CD4-positive, alpha-beta T cell treated with Interferon alpha-2 for 1 hour (primary cell): ENCODE measurements at regions not wholly inside any gene's neighbourhood (a gene's known extent, or its start where the extent isn't known, plus 50 kb on each side); places are given as distances from the start of the nearest gene placed in this dataset.
"Not testable (repeated sequence)": the region's sequence is repeated elsewhere in the genome, so short reads cannot be mapped to it uniquely, and the experiment has no call there.

Source experiments
- DNase-seq, 2 donors: peaks; one replicate each; pipeline ENCODE4 v3.0.0-alpha.2; 2020 to 2022

GRCh38 chr1:187641463-187641862 lies 812.7 kb downstream of the PLA2G4A start:
- no peak for DNase-seq

- no peak for DNase-seq
Measured at GRCh38 chr1:187641907-187642306, 813.2 kb downstream of the PLA2G4A start.

GRCh38 chr1:187645651-187646050 lies 816.9 kb downstream of the PLA2G4A start:
- DNase-seq, result no peak

DNA sequence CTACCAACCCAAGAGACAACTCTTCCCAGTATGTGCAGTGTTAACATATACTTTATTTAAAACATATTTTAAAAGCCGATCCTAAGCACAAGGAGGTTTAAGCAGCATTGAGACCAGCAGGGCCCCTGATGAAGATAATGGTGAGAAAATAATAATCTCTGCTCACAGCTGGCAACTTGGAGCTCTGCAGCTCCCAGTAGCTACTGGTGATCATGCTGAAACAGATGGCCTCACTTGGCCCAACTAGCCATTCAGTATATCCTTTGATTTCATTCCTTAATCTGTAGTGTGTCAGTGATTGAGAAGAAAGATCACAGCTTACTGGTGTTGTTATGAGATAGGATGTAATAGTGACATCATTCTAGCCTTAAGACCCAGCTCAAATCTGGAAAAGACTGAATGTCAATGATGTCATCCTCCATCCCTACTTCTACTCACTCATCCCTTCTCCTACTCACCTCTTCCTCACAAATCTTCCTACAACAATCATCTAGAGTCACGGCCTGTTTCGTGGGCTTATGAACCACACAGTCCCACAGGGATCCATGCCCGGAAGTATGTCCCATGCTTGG lies 817.9 kb downstream of the PLA2G4A start:
- no peak for DNase-seq

GRCh38 chr1:187648091-187648490 lies 819.3 kb downstream of the PLA2G4A start:
- DNase-seq, result no peak

DNA sequence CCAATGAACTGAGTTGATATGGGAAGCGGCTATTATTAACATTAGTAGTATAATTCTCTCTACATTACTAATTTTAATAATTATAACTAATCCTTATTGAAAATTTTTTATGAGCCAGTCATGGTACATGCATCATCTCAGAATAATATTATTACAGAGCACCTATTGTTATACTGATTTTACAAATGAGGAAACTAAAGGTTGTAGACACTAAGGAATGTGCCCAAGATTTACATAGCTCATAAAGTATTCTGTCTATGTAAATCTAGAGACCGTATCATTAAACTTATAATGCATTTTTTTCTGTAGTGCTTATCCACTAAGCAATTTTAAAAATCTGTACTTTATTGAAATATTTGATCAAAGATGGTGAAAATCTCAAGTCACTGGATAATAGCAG lies 825.9 kb downstream of the PLA2G4A start:
- no peak for DNase-seq

DNA sequence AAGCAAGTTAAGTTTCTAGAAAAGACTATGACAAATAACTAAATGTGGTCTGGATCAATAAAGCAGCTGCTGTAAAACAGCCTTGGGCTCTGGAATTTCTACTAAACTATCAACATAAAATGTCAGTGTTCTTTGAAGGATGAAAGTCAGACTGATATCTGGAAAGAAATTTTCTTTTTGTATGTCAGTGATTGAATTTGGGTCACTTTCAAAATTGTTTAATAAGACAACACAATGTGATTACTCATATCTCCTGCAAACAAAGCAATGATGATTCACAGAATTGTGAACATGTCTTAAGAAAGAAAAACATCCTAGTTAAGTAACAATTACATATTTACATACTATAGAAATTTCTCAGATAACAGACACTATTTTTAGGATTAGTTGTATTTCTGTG lies 826.4 kb downstream of the PLA2G4A start:
- DNase-seq, result no peak

GRCh38 chr1:187665483-187665882 lies 836.7 kb downstream of the PLA2G4A start:
- DNase-seq, result no peak

- DNase-seq, result no peak
Measured at GRCh38 chr1:187680823-187681222, 852.1 kb downstream of the PLA2G4A start.

DNA sequence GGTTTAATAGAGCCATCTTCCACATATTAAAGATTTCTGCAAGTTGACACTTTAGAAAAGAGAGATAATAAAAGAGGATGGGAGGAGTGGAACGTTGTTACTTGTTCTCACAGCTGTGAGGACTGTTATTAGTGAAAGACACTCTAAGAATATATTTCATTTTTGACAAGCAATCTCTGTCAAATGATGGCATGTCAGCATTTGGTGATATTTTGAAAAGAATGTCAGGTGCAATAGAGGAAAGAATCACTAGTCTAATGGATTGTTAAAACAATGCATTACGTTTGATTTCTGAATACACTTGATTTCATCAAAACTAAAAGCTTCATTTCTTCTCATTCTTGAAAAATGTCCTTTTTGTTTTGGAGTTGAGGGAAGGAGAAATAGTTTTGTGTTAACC lies 853.4 kb downstream of the PLA2G4A start:
- DNase-seq, result no peak

DNA sequence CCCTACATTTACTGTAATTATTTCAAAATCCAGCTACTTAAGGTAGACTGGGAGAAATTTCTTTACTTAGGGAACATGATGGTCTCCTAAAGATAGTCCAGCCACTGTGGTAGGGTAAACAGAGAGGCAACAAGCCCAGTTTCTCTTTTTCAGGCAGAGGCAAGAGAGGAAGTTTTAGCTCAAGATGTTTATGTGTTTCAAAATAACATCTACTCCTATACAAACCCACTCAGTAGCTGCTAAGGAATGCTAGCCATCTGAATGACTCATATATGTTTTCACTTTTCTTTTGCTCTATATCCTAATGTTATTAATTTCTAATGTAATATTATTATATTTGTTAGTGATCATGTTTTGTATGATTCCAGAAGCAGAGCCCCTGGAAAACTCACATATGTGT lies 856.6 kb downstream of the PLA2G4A start:
- no peak for DNase-seq

DNA sequence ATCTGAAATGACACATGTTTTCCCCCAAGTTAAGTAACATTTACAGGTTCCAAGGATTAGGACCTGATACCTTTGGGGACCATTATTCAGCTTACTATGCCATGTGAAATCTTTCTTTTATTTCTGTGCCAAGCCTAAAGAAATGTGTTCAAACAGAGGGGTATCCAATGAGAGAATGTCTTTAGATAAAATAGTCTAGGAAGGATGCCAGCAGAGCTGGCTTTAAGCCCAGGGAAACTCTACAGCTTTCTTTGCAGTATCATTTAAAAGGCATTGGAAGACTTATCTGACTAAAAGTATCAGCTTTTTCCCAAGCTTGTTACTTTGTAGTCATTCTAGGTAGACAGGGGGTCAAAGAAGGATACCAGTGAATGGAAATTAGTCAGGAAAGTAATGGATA lies 860.4 kb downstream of the PLA2G4A start:
- DNase-seq, result no peak

- no peak for DNase-seq
Measured at GRCh38 chr1:187691439-187691838, 862.7 kb downstream of the PLA2G4A start.

DNA sequence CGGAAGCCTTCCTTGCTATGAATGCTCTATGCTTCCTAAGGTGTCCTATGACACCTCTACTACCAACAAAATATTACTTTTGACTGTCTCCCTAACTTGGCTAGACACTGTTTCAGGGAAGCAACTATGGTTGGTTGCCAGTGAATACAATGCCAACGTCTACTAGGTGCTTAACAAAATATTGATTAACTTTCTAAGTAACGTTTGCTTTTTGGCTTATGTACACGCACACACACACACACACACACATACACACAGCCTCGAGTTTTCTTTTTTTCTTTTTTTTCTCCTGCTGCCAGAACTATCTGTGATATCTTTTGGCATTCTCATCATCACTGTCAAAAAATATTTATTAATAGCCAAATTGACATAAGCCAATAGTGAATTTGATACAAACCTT lies 864.0 kb downstream of the PLA2G4A start:
- no peak for DNase-seq

DNA sequence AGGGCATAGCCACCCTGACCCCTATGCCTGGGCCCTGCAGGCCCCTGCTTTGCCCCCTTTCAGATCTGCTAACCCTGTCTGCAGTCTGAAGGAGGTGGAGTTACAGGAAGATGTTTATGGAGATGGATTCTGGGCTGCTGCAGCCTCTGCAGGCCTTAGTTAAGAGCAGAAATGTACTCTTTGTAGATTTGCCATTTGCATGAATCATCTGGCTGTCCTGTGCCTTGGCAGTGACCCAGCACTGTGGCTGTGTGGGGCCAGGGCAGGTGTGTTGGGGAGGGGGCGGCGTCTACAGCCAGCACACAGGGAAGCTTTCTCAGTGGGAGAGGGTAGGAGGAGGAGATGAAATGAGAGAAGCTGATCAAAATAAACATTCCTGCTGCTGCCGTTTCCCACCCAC lies 867.3 kb downstream of the PLA2G4A start:
- no peak for DNase-seq

- not testable (repeated sequence) for DNase-seq
Measured at GRCh38 chr1:187703138-187704130, 874.7 kb downstream of the PLA2G4A start.

DNA sequence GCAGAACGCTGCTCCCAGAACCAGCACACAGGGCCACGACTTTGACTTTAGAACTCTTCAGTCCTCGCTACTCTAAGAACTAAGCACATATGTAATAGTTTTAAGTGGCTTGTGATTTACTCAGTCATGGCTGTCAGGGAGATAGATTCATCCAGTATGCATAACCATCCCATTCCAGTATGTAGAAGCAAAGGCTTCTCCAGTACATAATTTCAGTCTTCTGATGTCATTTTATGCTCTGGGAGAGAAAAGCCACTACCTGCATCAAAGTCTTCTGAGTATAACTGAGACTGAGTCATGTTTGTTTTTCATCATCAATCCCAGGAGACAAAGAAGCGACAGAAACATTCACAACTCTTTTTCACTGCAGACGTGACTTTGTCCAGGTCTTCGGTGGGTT lies 885.7 kb downstream of the PLA2G4A start:
- no peak for DNase-seq

DNA sequence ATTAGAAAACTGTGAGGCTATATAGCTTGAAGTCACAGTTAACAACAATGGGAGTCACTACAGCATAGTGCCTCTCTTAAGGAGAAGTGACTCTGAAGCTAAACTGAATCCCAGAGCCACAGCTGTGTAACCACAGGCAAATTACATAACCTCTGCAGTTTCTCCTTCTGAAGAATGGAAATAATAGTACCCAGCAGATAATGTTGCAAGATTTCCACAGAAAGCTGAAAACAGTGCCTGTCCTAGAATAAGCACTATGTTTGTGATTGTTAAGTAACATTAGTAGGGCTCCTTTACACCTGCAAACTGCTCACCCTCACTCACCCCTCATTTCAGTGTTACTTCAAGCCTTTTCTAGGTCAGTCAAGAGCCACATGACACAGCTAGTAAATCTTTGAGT lies 886.7 kb downstream of the PLA2G4A start:
- DNase-seq, result no peak

DNA sequence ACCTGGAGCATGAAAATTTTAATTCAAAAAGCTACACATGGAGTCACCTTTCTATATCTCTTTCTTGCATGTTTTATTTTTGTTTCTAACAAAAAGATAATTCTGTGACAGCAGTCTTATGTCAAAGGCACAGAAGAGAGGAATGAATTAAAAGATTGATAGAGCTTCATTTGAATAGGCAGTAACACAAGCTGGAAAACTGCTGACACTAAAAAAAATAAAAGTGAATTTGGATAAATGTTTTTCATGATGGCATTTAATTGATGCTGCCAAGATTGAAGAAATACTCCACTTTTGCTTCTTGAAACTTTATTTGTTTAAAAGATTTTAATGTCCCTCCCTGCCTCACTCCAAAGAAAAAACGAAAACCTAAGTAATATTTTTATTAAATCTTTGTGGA lies 887.4 kb downstream of the PLA2G4A start:
- DNase-seq, result no peak

GRCh38 chr1:187718527-187718926 lies 889.8 kb downstream of the PLA2G4A start:
- DNase-seq, result no peak

GRCh38 chr1:187721216-187721615 lies 892.5 kb downstream of the PLA2G4A start:
- DNase-seq, result no peak

DNA sequence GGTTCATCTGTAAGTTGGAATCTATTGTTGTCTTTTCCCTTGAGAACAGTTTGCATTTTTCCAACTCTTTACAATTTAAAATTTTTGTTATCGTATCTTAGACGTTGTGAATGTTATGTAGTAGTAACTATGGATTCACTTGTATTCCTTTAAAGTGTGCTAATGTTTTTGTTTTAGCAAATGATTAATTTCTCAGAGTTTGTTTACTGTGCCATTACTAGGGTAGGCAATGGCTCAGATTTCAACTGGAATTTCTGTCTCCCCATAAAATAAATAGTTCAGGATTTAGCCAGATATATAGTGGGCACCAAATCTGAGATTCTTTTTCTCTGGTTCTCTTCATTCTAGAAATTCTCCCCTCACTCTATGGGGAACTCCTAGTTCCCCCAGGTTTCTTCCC lies 896.5 kb downstream of the PLA2G4A start:
- no peak for DNase-seq

GRCh38 chr1:187733232-187733631 lies 904.5 kb downstream of the PLA2G4A start:
- DNase-seq, result no peak

GRCh38 chr1:187734427-187734826 lies 905.7 kb downstream of the PLA2G4A start:
- DNase-seq, result no peak
